ENCODE measurements at regions not wholly inside any gene's neighbourhood (a gene's known extent, or its start where the extent isn't known, plus 50 kb on each side); places are given as distances from the start of the nearest gene placed in this dataset.

- Histone ChIP-seq H3K4me3 (ENCODE audit: severe bottlenecking) (no peak overlapping the region), H3K9me3 (ENCODE audit: severe bottlenecking) (no peaks in the 10 kb centered on the region), H3K27me3 (ENCODE audit: insufficient read depth, poor library complexity, severe bottlenecking) (no peaks in the 10 kb centered on the region), H3K36me3 (ENCODE audit: low read depth) (no peaks in the 10 kb centered on the region), H3K27ac (ENCODE audit: poor library complexity, severe bottlenecking) (no peak overlapping the region), H3K4me1 (ENCODE audit: insufficient read depth, poor library complexity, severe bottlenecking) (peaks cover 27% of the 10 kb centered on the region)
- no peak for DNase-seq (ENCODE audit: low spot score)
- no peak for TF ChIP-seq CTCF (IDR thresholded peaks at IDR 0.05; ENCODE audit: poor library complexity, severe bottlenecking)
- no peak for ATAC-seq (ENCODE audit: low read depth)
Observed at GRCh38 chr10:4535521-4535920, 290.5 kb upstream of the AKR1E2 start.

- ATAC-seq (ENCODE audit: low read depth) (peak; percentile 95), DNase-seq (ENCODE audit: low spot score) (no peak)
- no peak overlapping the region for H3K4me3 ChIP-seq (ENCODE audit: severe bottlenecking)
Observed at GRCh38 chr10:4533621-4534020, 292.4 kb upstream of the AKR1E2 start.

GRCh38 chr10:4532976-4533375 is 293.0 kb upstream of the AKR1E2 start:
- H3K4me3 ChIP-seq (ENCODE audit: severe bottlenecking): no peak overlapping the region
- no peaks in the 10 kb centered on the region for H3K9me3 ChIP-seq (ENCODE audit: severe bottlenecking)
- ATAC-seq (ENCODE audit: low read depth) (no peak), DNase-seq (ENCODE audit: low spot score) (no peak)
- H3K4me1 ChIP-seq (ENCODE audit: insufficient read depth, poor library complexity, severe bottlenecking): peaks cover 27% of the 10 kb centered on the region
- no peak for TF ChIP-seq CTCF (IDR thresholded peaks at IDR 0.05; ENCODE audit: poor library complexity, severe bottlenecking)
- peak overlapping the region; percentile 80 for H3K27ac ChIP-seq (ENCODE audit: poor library complexity, severe bottlenecking)
- no peaks in the 10 kb centered on the region for H3K27me3 ChIP-seq (ENCODE audit: insufficient read depth, poor library complexity, severe bottlenecking)
- H3K36me3 ChIP-seq (ENCODE audit: low read depth): no peaks in the 10 kb centered on the region

More at GRCh38 chr10:4533621-4534020, 292.4 kb upstream of the AKR1E2 start:
- no peaks in the 10 kb centered on the region for H3K9me3 ChIP-seq (ENCODE audit: severe bottlenecking)
- peak overlapping the region; percentile 80 for H3K27ac ChIP-seq (ENCODE audit: poor library complexity, severe bottlenecking)
- no peaks in the 10 kb centered on the region for H3K36me3 ChIP-seq (ENCODE audit: low read depth)
- no peaks in the 10 kb centered on the region for H3K27me3 ChIP-seq (ENCODE audit: insufficient read depth, poor library complexity, severe bottlenecking)
- H3K4me1 ChIP-seq (ENCODE audit: insufficient read depth, poor library complexity, severe bottlenecking): peaks cover 27% of the 10 kb centered on the region
- no peak for TF ChIP-seq CTCF (IDR thresholded peaks at IDR 0.05; ENCODE audit: poor library complexity, severe bottlenecking)

GRCh38 chr10:4532467-4532866 is 293.5 kb upstream of the AKR1E2 start:
- DNase-seq (ENCODE audit: low spot score) (no peak), ATAC-seq (ENCODE audit: low read depth) (peak; percentile 55; the same call in 2 of the 3 replicates)
- Histone ChIP-seq H3K36me3 (ENCODE audit: low read depth) (no peaks in the 10 kb centered on the region), H3K4me1 (ENCODE audit: insufficient read depth, poor library complexity, severe bottlenecking) (peaks cover 31% of the 10 kb centered on the region), H3K27me3 (ENCODE audit: insufficient read depth, poor library complexity, severe bottlenecking) (no peaks in the 10 kb centered on the region), H3K9me3 (ENCODE audit: severe bottlenecking) (no peaks in the 10 kb centered on the region), H3K27ac (ENCODE audit: poor library complexity, severe bottlenecking) (peak overlapping the region; percentile 80), H3K4me3 (ENCODE audit: severe bottlenecking) (no peak overlapping the region)
- no peak for TF ChIP-seq CTCF (IDR thresholded peaks at IDR 0.05; ENCODE audit: poor library complexity, severe bottlenecking)

GRCh38 chr10:4532011-4532410 is 294.0 kb upstream of the AKR1E2 start:
- H3K4me1 ChIP-seq (ENCODE audit: insufficient read depth, poor library complexity, severe bottlenecking): peaks cover 31% of the 10 kb centered on the region
- H3K9me3 ChIP-seq (ENCODE audit: severe bottlenecking): no peaks in the 10 kb centered on the region
- no peaks in the 10 kb centered on the region for H3K36me3 ChIP-seq (ENCODE audit: low read depth)
- no peak overlapping the region for H3K4me3 ChIP-seq (ENCODE audit: severe bottlenecking)
- peak overlapping the region; percentile 80 for H3K27ac ChIP-seq (ENCODE audit: poor library complexity, severe bottlenecking)
- DNase-seq (ENCODE audit: low spot score) (no peak), ATAC-seq (ENCODE audit: low read depth) (no peak)
- no peaks in the 10 kb centered on the region for H3K27me3 ChIP-seq (ENCODE audit: insufficient read depth, poor library complexity, severe bottlenecking)
- TF ChIP-seq CTCF (IDR thresholded peaks at IDR 0.05; ENCODE audit: poor library complexity, severe bottlenecking): no peak

All from RWPE2 (cell line).